HG02938 (cell line): ENCODE measurements at regions not wholly inside any gene's neighbourhood (a gene's known extent, or its start where the extent isn't known, plus 50 kb on each side); places are given as distances from the start of the nearest gene placed in this dataset.

Experiments
- ATAC-seq: cut with Tn5 transposase; IDR thresholded peaks from one replicate; pipeline ENCODE4 v1.9.1; 2021; ENCODE audit warnings: mild to moderate bottlenecking, moderate library complexity; ENCODE audit not compliant: unreplicated experiment

- no peak for ATAC-seq
These were observed 153.8 kb upstream of the UBL3 start for GRCh38 chr13:30004204-30004603.

GRCh38 chr13:30002577-30002976 lies 152.2 kb upstream of the UBL3 start:
- ATAC-seq = no peak

- no peak for ATAC-seq
These were observed 150.0 kb upstream of the UBL3 start for GRCh38 chr13:30000370-30000765.

GRCh38 chr13:29999492-30000369 lies 149.3 kb upstream of the UBL3 start:
- ATAC-seq = no peak

- ATAC-seq = no peak
These were observed 145.9 kb upstream of the UBL3 start for GRCh38 chr13:29996316-29996715.

- no peak for ATAC-seq
These were observed 144.6 kb upstream of the UBL3 start for GRCh38 chr13:29994911-29995595.

GRCh38 chr13:29993716-29994488 lies 143.5 kb upstream of the UBL3 start:
- no peak for ATAC-seq

GRCh38 chr13:29993196-29993595 lies 142.8 kb upstream of the UBL3 start:
- ATAC-seq = no peak

GRCh38 chr13:29991343-29991742 lies 140.9 kb upstream of the UBL3 start:
- ATAC-seq = no peak

- ATAC-seq = no peak
These were observed 136.9 kb upstream of the UBL3 start for GRCh38 chr13:29987340-29987739.

GRCh38 chr13:29980339-29980738 lies 129.9 kb upstream of the UBL3 start:
- no peak for ATAC-seq

GRCh38 chr13:29978211-29978610 lies 127.8 kb upstream of the UBL3 start:
- no peak for ATAC-seq

- no peak for ATAC-seq
These were observed 127.2 kb upstream of the UBL3 start for GRCh38 chr13:29977476-29978120.

- ATAC-seq = no peak
These were observed 126.1 kb upstream of the UBL3 start for GRCh38 chr13:29976535-29976934.

GRCh38 chr13:29975283-29975682 lies 124.9 kb upstream of the UBL3 start:
- no peak for ATAC-seq

- no peak for ATAC-seq
These were observed 118.9 kb upstream of the UBL3 start for GRCh38 chr13:29969286-29969685.

GRCh38 chr13:29964181-29964845 lies 113.9 kb upstream of the UBL3 start:
- no peak for ATAC-seq

GRCh38 chr13:29963089-29963488 lies 112.7 kb upstream of the UBL3 start:
- ATAC-seq = no peak

GRCh38 chr13:29961036-29961670 lies 110.7 kb upstream of the UBL3 start:
- no peak for ATAC-seq

GRCh38 chr13:29959603-29960002 lies 109.2 kb upstream of the UBL3 start:
- no peak for ATAC-seq
